Medulla oblongata (tissue), 1 donor: ENCODE measurements at regions not wholly inside any gene's neighbourhood (a gene's known extent, or its start where the extent isn't known, plus 50 kb on each side); places are given as distances from the start of the nearest gene placed in this dataset.

Experiments used
- DNase-seq: peaks from one replicate; pipeline ENCODE4 v3.0.0-alpha.2; 2015; ENCODE audit errors: extremely low spot score

- peak; percentile 8 for DNase-seq
These were observed 405.6 kb downstream of the FAM47A start for GRCh38 chrX:33726281-33727160.

- DNase-seq, result peak; percentile 2
These were observed 406.4 kb downstream of the FAM47A start for GRCh38 chrX:33725535-33726210.

- DNase-seq, result no peak
These were observed 410.2 kb downstream of the FAM47A start for GRCh38 chrX:33721927-33722326.

- DNase-seq, result no peak
These were observed 446.0 kb downstream of the FAM47A start for GRCh38 chrX:33686105-33686504.
